HG03432 (cell line): ENCODE measurements at regions not wholly inside any gene's neighbourhood (a gene's known extent, or its start where the extent isn't known, plus 50 kb on each side); places are given as distances from the start of the nearest gene placed in this dataset.
"Not testable (repeated sequence)": the region's sequence is repeated elsewhere in the genome, so short reads cannot be mapped to it uniquely, and the experiment has no call there.

Experiments
- ATAC-seq: cut with Tn5 transposase; IDR thresholded peaks from one replicate; pipeline ENCODE4 v1.9.1; 2021; ENCODE audit warnings: mild to moderate bottlenecking, moderate library complexity; ENCODE audit not compliant: unreplicated experiment

GRCh38 chr3:153957421-153957820, 163.8 kb upstream of the ARHGEF26 start:
- no peak for ATAC-seq

DNA sequence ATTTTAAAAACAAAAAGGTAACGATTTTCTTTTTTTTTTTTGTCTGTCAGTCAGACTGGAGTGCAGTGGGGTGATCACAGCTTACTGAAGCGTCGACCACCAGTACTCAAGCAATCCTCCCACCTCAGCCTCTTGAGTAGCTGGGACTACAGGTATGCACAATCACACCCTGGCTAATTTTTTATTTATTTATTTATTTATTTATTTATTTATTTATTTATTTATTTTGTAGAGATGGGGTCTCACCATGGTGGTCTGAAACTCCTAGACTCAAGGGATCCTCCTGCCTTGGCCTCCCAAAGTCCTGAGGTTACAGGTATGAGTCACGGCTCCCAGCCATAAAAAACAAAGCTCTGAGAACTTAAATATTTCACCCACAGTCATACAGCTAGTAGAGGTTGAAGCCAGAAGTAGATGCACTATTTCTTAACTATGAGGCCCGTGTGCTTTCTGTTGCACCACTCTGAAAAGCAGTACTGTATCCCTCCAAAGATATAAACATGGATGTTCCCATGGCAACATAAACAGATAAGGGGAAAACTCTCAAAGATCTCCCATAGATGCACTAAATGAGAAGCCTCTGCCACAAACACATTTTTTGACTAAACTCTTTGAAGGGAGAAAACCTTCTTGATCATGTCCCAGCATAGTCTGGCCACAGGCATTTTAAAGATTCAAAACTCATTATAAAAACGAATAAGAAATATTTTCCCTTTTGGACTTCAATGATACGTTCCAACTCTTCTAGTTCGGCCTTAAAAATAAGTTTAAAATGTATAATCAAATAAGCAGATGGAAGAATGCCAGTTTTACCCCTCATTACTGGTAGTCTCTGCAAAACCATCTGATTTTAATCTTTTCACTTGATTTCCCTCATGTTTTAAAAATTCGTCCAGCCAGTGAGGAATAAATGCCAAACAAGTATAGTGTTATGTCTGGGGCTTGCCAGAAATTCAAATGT, 162.3 kb upstream of the ARHGEF26 start:
- ATAC-seq: no peak

DNA sequence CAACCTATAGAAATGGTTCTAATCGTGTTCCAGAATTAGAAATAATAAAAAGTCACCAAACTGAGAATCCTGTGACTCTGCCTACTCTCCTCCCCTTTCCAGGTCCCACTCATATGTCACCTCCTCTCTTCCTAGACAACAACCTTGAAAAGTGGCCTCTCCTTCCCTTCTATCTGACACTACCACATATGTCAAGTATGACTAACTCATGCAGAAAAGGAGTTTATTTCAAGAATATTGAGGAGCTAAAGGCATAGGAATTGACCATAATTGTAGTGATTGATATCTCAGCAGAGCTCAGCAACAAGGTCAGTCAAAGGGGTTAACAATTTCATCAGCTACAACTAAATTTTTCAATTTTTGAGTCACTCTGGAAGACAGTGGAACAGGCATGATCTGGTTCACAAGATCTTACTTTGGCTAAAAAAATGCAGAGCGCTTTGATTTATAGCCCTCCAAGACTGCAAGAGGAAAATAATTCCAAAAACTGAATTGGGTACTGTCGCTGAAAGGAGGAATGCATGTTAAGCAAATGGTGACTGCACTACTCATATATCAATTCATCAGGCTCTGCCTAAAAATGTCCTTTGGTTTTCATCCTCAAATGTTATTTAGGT, 160.6 kb upstream of the ARHGEF26 start:
- ATAC-seq: no peak

DNA sequence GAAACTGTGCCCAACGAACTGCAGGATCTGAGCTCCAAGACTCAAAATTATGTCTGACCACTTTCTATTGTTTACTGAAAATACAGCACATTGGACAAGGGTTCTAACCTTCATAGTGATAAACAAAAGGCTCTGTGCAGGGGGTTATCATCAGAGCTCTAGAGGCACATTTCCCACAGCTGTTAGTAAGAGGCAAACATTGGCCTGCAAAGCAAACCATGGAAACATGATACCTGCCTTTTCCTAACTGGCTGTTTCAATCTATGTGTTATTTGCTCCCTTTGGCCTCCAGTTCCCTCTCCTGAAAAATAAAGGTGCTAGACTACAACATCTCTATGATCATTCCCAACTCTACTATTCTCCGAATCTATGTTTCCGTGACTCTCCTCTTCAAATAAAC, 159.7 kb upstream of the ARHGEF26 start:
- ATAC-seq: no peak

- peak; percentile 49 for ATAC-seq
Measured at GRCh38 chr3:153963012-153963411, 158.2 kb upstream of the ARHGEF26 start.

GRCh38 chr3:153967260-153967659, 153.9 kb upstream of the ARHGEF26 start:
- ATAC-seq: peak; percentile 34

DNA sequence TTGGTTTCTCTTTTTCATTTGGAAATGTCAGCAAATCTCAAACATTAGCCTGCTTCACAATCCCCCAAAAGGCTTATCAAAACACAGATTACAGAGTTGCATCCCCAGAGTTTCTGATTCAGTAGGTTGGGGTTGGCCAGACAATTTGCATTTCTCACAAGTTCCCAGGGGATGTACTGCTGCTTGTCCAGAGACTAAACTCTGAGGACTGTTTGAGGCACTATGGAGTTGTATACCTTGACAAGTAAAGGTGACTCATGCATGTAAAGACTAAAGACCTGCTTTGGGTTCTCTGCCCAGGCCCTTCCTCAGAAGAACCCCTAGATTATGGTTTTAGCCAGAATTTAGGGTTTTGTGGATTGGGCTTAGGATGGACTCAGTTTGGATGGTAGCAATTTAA, 151.1 kb upstream of the ARHGEF26 start:
- ATAC-seq: peak; percentile 42

- ATAC-seq: no peak
Measured at GRCh38 chr3:153970741-153971347, 150.3 kb upstream of the ARHGEF26 start.

DNA sequence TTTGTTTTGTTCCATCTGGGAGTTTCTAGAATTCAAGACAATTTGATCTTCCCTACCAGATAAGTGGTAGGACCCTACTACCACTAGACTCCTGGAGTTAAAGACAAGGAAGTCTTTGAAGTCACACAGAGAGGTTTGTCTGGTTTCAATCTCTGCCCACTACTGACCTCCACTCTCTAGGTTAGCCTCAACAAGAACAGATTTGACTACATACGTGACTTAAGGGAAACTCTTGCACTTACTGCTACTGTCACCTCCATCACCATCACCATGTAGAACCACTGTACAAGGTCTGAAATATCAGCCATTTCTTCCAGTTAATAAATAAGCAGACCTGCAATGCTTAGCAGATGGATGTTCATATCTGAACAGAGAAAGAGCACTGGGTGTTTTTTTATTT, 148.3 kb upstream of the ARHGEF26 start:
- peak; percentile 53 for ATAC-seq

DNA sequence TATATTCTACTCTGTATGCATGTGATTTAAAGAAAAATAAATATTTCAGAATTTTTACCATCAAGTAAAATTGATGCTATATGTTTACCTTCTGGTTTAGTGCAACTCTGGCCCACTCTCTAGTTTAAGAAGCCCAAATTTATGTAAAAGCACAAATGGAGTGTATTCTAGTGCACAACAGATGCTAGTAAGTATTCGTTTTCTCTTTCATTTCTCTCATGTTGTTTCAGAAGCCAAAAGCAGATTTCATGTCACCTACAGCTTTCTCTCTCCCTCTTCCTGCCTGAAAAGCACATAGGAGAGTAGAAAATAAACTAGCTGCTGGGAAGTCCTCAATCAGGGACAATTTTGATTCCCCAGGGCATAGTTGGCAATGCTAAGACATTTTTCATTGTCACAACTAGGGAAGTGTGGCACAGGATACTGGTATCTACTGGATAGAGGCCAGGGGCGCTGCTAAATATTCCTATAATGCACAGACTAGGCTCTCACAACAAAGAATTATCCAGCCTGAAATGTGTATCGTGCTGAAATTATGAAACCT, 147.4 kb upstream of the ARHGEF26 start:
- peak; percentile 62 for ATAC-seq

DNA sequence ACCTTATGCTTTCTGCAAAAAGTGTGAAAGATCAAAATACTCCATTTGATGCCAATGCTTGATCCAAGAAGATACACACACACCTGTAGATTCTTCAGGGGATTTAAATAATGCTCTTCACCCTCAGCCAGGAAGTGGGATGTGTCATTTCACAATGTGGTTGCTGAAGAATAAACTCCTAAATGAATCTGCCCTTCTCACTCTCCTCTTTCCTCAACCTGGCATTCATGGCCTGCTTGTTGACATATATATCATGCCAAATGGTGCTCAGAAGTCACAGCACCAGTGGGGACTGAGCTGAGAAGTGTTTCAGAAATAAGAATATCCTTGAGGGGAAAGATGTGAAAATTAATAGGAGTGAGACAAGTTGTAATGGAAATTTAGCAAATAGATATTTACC, 146.6 kb upstream of the ARHGEF26 start:
- ATAC-seq: peak; percentile 36

DNA sequence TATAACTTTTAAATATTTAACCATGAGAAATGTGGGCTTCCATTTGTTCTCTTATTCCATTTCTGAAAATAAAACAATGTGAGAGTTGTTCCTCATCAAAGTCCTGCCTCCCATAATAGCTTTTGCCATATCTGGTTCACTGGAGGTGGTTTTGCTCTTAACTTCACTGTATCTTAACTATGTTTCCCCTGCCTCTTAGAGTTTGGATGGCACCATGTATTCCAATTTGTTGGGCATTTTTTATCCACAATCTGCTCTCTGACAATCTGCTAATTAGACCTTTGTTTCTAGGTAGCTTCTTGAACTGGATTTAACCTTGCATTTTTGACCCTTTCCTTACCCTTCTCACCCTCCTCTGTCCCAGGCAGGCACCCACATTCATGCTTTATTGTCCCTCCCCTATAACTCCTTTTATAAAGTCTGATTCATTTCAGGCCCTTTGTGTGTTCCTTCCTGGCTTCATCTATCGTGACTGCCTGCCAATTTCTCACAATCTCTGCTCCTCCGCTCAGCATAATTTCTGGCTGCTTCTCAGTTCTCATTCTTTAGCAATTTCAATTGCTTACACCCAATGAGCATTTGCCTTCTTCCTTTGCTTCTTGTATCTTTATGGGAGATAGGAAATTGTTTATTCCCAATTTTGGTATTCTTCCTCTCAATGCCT, 144.2 kb upstream of the ARHGEF26 start:
- ATAC-seq: no peak

- ATAC-seq: no peak
Measured at GRCh38 chr3:153978006-153978405, 143.2 kb upstream of the ARHGEF26 start.

GRCh38 chr3:153979418-153980251, 141.6 kb upstream of the ARHGEF26 start:
- no peak for ATAC-seq

GRCh38 chr3:153980252-153980590, 141.0 kb upstream of the ARHGEF26 start:
- ATAC-seq: no peak

GRCh38 chr3:153997364-153997763, 123.8 kb upstream of the ARHGEF26 start:
- not testable (repeated sequence) for ATAC-seq

DNA sequence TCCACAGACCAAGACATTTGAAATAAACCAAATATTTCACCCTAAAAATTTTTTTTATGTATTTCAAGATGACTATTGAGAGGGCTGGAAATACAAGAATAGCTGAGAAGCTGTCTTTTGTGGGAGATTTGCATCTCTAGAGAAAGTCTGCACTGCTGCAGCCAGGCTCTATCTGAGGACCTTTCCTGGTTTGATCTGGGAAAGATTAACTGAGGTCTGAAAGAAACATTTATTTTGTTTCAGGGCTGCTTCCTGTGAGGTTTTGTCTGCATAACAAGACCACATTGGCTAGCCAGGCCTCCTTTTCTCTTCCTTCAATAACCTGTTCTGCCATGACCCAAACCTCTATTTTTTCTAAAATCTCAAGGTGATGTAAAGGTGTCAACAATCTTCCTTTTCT, 117.5 kb upstream of the ARHGEF26 start:
- ATAC-seq: no peak

DNA sequence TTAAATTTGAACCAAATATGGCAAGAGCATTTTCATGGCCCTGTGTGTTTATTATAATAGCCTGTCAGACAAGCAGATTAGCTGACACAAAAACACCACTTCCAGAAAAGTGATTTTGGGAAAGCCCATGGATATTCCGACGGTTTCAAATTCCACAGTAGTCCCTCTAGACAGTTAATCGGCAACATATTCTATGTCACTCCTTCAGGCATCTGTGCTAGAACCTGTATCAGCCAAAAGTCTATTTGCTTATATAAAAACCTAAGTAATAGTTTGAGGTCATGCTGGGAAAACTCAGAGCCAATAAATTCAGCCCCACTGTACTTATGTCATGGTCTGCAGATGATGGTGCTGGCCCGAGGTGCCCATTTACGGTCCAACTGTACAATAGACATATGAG, 110.2 kb upstream of the ARHGEF26 start:
- ATAC-seq: no peak

- ATAC-seq: no peak
Measured at GRCh38 chr3:154013736-154014135, 107.5 kb upstream of the ARHGEF26 start.

- no peak for ATAC-seq
Measured at GRCh38 chr3:154015307-154015706, 105.9 kb upstream of the ARHGEF26 start.
